ENCODE measurements at regions not wholly inside any gene's neighbourhood (a gene's known extent, or its start where the extent isn't known, plus 50 kb on each side); places are given as distances from the start of the nearest gene placed in this dataset.

- no peak for TF ChIP-seq HBP1 (CRISPR knock-in tag; IDR thresholded peaks at IDR 0.05; ENCODE audit: low read depth)
- no peak for TF ChIP-seq AGO1 (IDR thresholded peaks at IDR 0.05; ENCODE audit: low read depth, low read length, poor library complexity, severe bottlenecking)
- TF ChIP-seq HNRNPK (IDR thresholded peaks at IDR 0.05; ENCODE audit: low read depth, low read length, poor library complexity, severe bottlenecking), result no peak
- no peak for TF ChIP-seq NFKBIZ (CRISPR knock-in tag; IDR thresholded peaks at IDR 0.05)
- TF ChIP-seq, protein P1, sequence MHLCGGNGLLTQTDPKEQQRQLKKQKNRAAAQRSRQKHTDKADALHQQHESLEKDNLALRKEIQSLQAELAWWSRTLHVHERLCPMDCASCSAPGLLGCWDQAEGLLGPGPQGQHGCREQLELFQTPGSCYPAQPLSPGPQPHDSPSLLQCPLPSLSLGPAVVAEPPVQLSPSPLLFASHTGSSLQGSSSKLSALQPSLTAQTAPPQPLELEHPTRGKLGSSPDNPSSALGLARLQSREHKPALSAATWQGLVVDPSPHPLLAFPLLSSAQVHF (CRISPR knock-in tag; IDR thresholded peaks at IDR 0.05), result no peak
- no peak for TF ChIP-seq POGZ (CRISPR knock-in tag; IDR thresholded peaks at IDR 0.05)
- TF ChIP-seq MZF1 (CRISPR knock-in tag; IDR thresholded peaks at IDR 0.05; ENCODE audit: borderline replicate concordance), result no peak
- no peak for TF ChIP-seq RFXANK (CRISPR knock-in tag; IDR thresholded peaks at IDR 0.05)
- TF ChIP-seq HDAC1 (CRISPR knock-in tag; IDR thresholded peaks at IDR 0.05), result no peak
- no peak for TF ChIP-seq NFYC (CRISPR knock-in tag; IDR thresholded peaks at IDR 0.05)
Observed at GRCh38 chrX:150094375-150094774, 156.1 kb upstream of the EOLA2 start.

More at GRCh38 chrX:150094375-150094774, 156.1 kb upstream of the EOLA2 start:
- no CpG with 5 or more reads among the region's 1 CpG for WGBS (ENCODE audit: low lambda C conversion rate)
- no peak for ATAC-seq
- Histone ChIP-seq H2AFZ (ENCODE audit: low read length) (no peak overlapping the region), H3K27me3 (ENCODE audit: control insufficient read depth in 1 of 2, insufficient read depth in 2 of 2, low read length in 2 of 2) (no peaks in the 10 kb centered on the region), H4K20me1 (ENCODE audit: insufficient read depth, low read length) (no peaks in the 10 kb centered on the region), H3K27ac (ENCODE audit: extremely low read length, insufficient read depth, low read length) (no peak overlapping the region), H3K4me2 (ENCODE audit: low read depth, low read length) (no peak overlapping the region), H3K79me2 (ENCODE audit: insufficient read depth, low read length) (no peaks in the 10 kb centered on the region), H3K36me3 (replicated peaks in 1 of 2; ENCODE audit: control insufficient read depth in 1 of 2, insufficient read depth in 2 of 2, low read length in 2 of 2) (no peaks in the 10 kb centered on the region), H3K9ac (ENCODE audit: insufficient read depth, low read depth, low read length) (no peak overlapping the region), H3K9me3 (ENCODE audit: low read length) (no peaks in the 10 kb centered on the region), H3K4me3 (replicated peaks in 1 of 3; ENCODE audit: insufficient read depth in 1 of 3, low read depth in 2 of 3, low read length in 3 of 3) (no peak overlapping the region), H3K4me1 (ENCODE audit: insufficient read depth, low read length) (no peaks in the 10 kb centered on the region)
- ChIA-PET CTCF (ENCODE audit: low intra/inter-chr PET ratio, low total read pairs) (no interaction called here), POLR2A (no interaction called here)
- FAIRE-seq, result no peak
- no peak for DNase-seq (ENCODE audit: low spot score)
- in situ Hi-C loops (cut with HindIII; ENCODE audit: extremely low pct_ligation_motif_present, low pct_unique_long_range_greater_than_20kb), result no loop called here
- intact Hi-C loops (cut with micrococcal nuclease; ENCODE audit: unreplicated experiment), result no loop called here
- BruUV-seq (replicated peaks), result no TSS peak

All from HepG2 (cell line).